Muscle layer of colon (tissue), 2 donors: ENCODE measurements at regions not wholly inside any gene's neighbourhood (a gene's known extent, or its start where the extent isn't known, plus 50 kb on each side); places are given as distances from the start of the nearest gene placed in this dataset.
"Not testable (repeated sequence)": the region's sequence is repeated elsewhere in the genome, so short reads cannot be mapped to it uniquely, and the experiment has no call there.

Experiments
- H3K27ac ChIP-seq: one replicate; pipeline ENCODE4 v1.7.0; 2013; ENCODE audit warnings: low read depth, mild to moderate bottlenecking, low read length, moderate library complexity
- H3K27me3 ChIP-seq, 2 donors: one replicate each; pipeline ENCODE4 v1.7.0; 2013; ENCODE audit warnings: low read length in 2 of 2, mild to moderate bottlenecking in 2 of 2; ENCODE audit not compliant: insufficient read depth in 2 of 2, control insufficient read depth in 1 of 2
- H3K36me3 ChIP-seq: one replicate; pipeline ENCODE4 v1.7.0; 2013; ENCODE audit warnings: mild to moderate bottlenecking, low read length; ENCODE audit not compliant: insufficient read depth
- H3K4me1 ChIP-seq: one replicate; pipeline ENCODE4 v1.7.0; 2013; ENCODE audit warnings: mild to moderate bottlenecking, low read length; ENCODE audit not compliant: insufficient read depth
- H3K4me3 ChIP-seq, 2 donors: one replicate each; pipeline ENCODE4 v1.7.0; 2013; ENCODE audit warnings: low read length in 2 of 2, low read depth in 1 of 2, mild to moderate bottlenecking in 1 of 2, moderate library complexity in 1 of 2
- H3K9ac ChIP-seq: one replicate; pipeline ENCODE4 v1.7.0; 2013; ENCODE audit warnings: low read length
- H3K9me3 ChIP-seq: one replicate; pipeline ENCODE4 v1.7.0; 2013; ENCODE audit warnings: mild to moderate bottlenecking, low read length
- donor health status: abdominal sarcoma.
- donor health status: Adenocarcinoma of cecum.

- Histone ChIP-seq H3K27ac (no peak overlapping the region), H3K4me3 (no peak overlapping the region), H3K36me3 (no peaks in the 10 kb centered on the region), H3K9me3 (no peaks in the 10 kb centered on the region), H3K4me1 (no peaks in the 10 kb centered on the region), H3K9ac (no peak overlapping the region), H3K27me3 (no peaks in the 10 kb centered on the region)
Observed at GRCh38 chr18:76613053-76613754, 118.2 kb upstream of the ZNF516 start.

DNA sequence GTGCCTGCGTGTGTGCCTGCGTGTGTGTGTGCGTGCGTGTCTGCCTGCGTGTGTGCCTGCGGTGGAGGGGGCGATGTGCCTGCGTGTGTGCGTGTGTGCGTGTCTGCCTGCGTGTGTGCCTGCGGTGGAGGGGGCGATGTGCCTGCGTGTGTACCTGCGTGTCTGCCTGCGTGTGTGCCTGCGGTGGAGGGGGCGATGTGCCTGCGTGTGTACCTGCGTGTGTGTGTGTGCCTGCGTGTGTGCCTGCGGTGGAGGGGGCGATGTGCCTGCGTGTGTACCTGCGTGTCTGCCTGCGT is 116.7 kb upstream of the ZNF516 start:
- not testable (repeated sequence) for H3K27me3 ChIP-seq, H3K9ac ChIP-seq, H3K4me1 ChIP-seq, H3K4me3 ChIP-seq, H3K27ac ChIP-seq, H3K36me3 ChIP-seq, H3K9me3 ChIP-seq

DNA sequence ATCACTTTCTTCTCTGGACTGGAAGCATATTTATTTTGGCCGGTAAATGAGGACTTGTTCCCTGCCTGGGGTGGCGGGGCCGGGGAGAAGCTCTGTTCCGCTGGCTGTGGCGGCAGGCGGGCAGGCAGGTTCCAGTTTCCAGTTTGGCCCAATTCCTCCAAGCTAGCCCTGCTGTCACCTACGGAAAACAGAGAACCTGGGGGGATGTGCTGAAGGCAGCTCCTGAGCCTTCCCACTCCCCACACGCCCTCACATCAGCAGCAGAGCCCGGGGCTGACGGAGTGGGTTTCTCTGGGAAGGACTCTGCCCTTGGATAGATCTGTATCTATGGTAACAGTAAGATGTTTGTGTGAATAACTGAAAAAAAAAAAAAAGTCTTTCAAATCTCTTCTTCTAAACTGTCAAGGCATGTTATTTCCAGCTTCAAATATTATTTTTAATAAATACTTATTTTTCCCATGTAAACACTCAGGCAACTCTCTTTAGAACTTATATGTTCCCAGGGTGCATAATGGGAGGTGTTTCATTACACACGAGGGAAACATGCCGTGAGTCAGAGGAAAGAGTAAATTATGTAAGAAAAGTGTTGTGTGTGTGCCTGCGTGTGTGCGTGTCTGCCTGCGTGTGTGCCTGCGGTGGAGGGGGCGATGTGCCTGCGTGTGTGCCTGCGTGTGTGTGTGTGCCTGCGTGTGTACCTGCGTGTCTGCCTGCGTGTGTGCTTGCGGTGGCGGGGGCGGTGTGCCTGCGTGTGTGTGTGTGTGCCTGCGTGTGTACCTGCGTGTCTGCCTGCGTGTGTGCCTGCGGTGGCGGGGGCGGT is 116.1 kb upstream of the ZNF516 start:
- no peak overlapping the region for H3K9ac ChIP-seq

DNA sequence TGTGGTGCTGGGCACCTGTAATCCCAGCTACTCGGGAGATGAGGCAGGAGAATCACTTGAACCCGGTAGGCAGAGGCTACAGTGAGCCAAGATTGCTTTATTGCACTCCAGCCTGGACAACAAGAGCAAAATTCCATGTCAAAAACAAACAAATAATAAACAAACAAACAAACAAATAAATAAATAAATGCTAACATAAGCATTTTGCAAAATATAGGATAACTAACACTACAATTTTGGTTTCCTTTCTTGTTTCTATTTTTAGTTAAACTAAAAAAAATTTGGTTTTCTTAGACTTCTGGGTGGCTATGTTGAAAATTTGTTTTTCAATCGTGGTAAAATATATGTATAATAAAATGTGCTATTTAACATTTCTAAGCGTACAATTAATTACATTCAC is 115.0 kb upstream of the ZNF516 start:
- Histone ChIP-seq H3K4me3 (no peak overlapping the region), H3K27ac (no peak overlapping the region), H3K27me3 (no peaks in the 10 kb centered on the region), H3K36me3 (no peaks in the 10 kb centered on the region), H3K4me1 (no peaks in the 10 kb centered on the region), H3K9me3 (no peaks in the 10 kb centered on the region), H3K9ac (no peak overlapping the region)

More for the DNA sequence above, 116.1 kb upstream of the ZNF516 start:
- Histone ChIP-seq H3K27me3 (no peaks in the 10 kb centered on the region), H3K9me3 (no peaks in the 10 kb centered on the region), H3K36me3 (no peaks in the 10 kb centered on the region), H3K4me1 (no peaks in the 10 kb centered on the region), H3K27ac (no peak overlapping the region), H3K4me3 (no peak overlapping the region)

DNA sequence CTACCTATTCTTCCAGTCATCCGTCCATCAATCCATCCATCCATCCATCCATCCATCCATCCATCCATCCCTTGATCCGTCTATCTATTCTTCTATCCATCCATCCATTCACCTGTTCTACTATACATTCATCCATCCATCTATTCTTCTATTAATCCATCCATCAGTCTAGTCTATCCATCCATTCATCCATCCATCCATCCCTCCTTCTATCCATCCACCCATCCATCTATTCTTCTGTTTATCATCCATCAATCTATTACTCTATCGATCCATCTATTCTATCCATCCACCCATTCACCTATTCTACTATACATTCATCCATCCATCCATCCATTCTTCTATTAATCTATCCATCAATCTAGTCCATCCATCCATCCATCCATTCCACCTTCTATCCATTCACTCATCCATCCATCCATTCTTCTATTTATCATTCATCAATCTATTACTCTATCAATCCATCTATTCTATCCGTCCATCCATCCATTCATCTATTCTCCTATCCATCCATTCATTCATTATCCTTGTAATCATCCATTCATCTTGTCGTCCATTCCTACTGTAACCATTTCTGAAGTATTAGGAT is 110.4 kb upstream of the ZNF516 start:
- Histone ChIP-seq H3K4me1 (no peaks in the 10 kb centered on the region), H3K27ac (no peak overlapping the region), H3K27me3 (no peaks in the 10 kb centered on the region), H3K9ac (no peak overlapping the region), H3K9me3 (no peaks in the 10 kb centered on the region), H3K36me3 (no peaks in the 10 kb centered on the region), H3K4me3 (no peak overlapping the region)

GRCh38 chr18:76604935-76605240 is 109.8 kb upstream of the ZNF516 start:
- Histone ChIP-seq H3K9me3 (no peaks in the 10 kb centered on the region), H3K36me3 (no peaks in the 10 kb centered on the region), H3K4me1 (no peaks in the 10 kb centered on the region), H3K9ac (no peak overlapping the region), H3K4me3 (no peak overlapping the region), H3K27ac (no peak overlapping the region), H3K27me3 (no peaks in the 10 kb centered on the region)

GRCh38 chr18:76604108-76604934 is 109.3 kb upstream of the ZNF516 start:
- Histone ChIP-seq H3K27ac (no peak overlapping the region), H3K36me3 (no peaks in the 10 kb centered on the region), H3K4me1 (no peaks in the 10 kb centered on the region), H3K27me3 (no peaks in the 10 kb centered on the region), H3K4me3 (no peak overlapping the region), H3K9me3 (no peaks in the 10 kb centered on the region), H3K9ac (no peak overlapping the region)

GRCh38 chr18:76602191-76602590 is 107.1 kb upstream of the ZNF516 start:
- H3K4me3 ChIP-seq, result no peak overlapping the region
- no peaks in the 10 kb centered on the region for H3K36me3 ChIP-seq
- no peaks in the 10 kb centered on the region for H3K4me1 ChIP-seq
- H3K9ac ChIP-seq, result no peak overlapping the region
- H3K27ac ChIP-seq, result no peak overlapping the region
- no peaks in the 10 kb centered on the region for H3K27me3 ChIP-seq
- no peaks in the 10 kb centered on the region for H3K9me3 ChIP-seq

DNA sequence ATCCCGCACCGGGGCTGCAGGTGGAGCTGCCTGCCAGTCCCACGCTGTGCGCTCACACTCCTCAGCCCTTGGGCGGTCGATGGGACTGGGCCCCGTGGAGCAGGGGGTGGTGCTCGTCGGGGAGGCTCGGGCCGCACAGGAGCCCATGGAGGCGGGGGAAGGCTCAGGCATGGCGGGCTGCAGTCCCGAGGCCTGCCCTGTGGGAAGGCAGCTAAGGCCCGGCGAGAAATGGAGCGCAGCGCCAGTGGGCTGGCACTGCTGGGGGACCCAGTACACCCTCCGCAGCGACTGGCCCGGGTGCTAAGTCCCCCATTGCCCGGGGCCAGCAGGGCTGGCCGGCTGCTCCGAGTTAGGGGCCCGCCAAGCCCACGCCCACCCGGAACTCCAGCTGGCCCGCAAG is 105.0 kb upstream of the ZNF516 start:
- not testable (repeated sequence) for H3K4me1 ChIP-seq, H3K27me3 ChIP-seq, H3K9ac ChIP-seq, H3K27ac ChIP-seq, H3K4me3 ChIP-seq, H3K36me3 ChIP-seq, H3K9me3 ChIP-seq

DNA sequence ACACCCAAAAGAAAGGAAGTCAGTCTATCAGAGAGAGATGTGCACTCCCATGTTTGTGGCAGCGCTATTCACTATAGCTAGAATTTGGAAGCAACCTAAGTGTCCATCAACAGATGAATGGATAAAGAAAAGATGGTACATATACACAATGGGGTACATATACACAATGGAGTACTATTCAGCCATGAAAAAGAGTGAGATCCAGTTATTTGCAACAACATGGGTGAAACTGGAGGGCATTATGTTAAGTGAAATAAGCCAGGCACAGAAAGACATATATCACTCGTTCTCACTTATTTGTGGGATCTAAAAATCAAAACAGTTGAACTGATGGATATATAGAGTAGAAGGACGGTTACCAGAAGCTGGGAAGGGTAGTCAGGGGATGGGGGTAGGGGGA is 99.9 kb upstream of the ZNF516 start:
- no peaks in the 10 kb centered on the region for H3K36me3 ChIP-seq
- H3K4me1 ChIP-seq, result no peaks in the 10 kb centered on the region
- H3K9ac ChIP-seq, result no peak overlapping the region
- no peak overlapping the region for H3K27ac ChIP-seq
- no peaks in the 10 kb centered on the region for H3K27me3 ChIP-seq
- H3K9me3 ChIP-seq, result no peaks in the 10 kb centered on the region
- no peak overlapping the region for H3K4me3 ChIP-seq

DNA sequence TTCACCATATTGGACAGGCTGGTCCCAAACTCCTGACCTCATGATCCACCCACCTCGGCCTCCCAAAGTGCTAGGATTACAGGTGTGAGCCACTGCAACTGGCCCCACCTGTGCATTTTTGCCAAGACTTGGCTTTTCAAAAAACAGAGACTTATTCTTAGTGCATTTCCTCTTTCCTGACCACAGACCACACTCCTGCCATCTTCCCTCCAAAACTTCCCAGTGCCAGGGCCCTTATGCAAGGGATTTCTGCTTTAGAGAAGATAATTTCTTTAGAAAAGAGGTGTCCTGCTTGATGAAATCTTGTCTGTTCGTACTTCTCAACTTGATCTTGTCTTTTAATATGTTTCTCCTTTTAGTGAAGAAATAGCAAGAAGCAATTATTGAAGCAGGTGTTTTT is 98.8 kb upstream of the ZNF516 start:
- no peaks in the 10 kb centered on the region for H3K27me3 ChIP-seq

More for the DNA sequence above, 98.8 kb upstream of the ZNF516 start:
- Histone ChIP-seq H3K4me3 (no peak overlapping the region), H3K27ac (no peak overlapping the region), H3K36me3 (no peaks in the 10 kb centered on the region), H3K9me3 (no peaks in the 10 kb centered on the region), H3K4me1 (peaks cover 6% of the 10 kb centered on the region), H3K9ac (no peak overlapping the region)
